GM21447 (cell line): ENCODE measurements at regions not wholly inside any gene's neighbourhood (a gene's known extent, or its start where the extent isn't known, plus 50 kb on each side); places are given as distances from the start of the nearest gene placed in this dataset.

Experiments used
- ATAC-seq: cut with Tn5 transposase; IDR thresholded peaks from one replicate; pipeline ENCODE4 v1.9.1; 2021; ENCODE audit not compliant: unreplicated experiment

- ATAC-seq: no peak
Measured at GRCh38 chr14:29030970-29031369, 264.4 kb downstream of the FOXG1 start.

GRCh38 chr14:29035134-29035533 is 268.5 kb downstream of the FOXG1 start:
- no peak for ATAC-seq

- no peak for ATAC-seq
Measured at GRCh38 chr14:29037411-29037810, 270.8 kb downstream of the FOXG1 start.

GRCh38 chr14:29039171-29039570 is 272.6 kb downstream of the FOXG1 start:
- no peak for ATAC-seq

DNA sequence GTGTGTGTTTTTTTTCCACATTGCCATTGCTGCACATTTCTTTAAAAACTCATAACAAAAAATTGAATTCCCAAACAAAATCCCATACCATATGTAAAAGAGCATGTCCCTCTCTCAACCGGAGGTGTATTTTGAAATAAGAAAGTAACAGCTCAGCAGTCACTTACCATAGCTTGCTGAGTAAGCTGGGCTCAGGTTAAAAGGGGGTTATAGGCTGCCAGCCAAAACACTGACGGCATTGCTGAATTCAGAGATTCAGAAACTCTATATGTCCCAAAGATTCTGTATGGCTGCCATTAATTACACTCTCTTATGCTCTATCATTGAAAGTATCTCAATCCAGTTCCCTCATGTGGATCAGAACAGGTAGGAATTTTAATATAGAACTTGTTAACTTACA is 276.0 kb downstream of the FOXG1 start:
- ATAC-seq: no peak

DNA sequence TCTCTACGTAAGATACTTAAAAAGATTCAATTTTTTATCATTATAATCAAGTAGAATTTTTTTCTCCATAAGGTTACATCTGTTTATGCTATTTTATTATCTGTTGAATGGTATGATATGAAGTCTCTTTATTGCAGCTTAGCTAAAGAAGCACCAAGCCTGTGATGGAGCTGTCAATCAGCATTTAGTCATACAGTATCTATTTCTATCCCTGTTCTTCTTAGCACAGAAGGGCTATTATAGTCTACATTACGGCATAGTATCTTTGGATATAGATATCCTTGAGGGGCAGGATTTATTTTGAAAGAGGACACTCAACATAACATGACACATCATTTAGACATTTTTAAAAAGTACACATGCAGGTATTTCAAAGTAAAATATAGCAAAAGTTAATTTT is 277.1 kb downstream of the FOXG1 start:
- ATAC-seq: no peak

DNA sequence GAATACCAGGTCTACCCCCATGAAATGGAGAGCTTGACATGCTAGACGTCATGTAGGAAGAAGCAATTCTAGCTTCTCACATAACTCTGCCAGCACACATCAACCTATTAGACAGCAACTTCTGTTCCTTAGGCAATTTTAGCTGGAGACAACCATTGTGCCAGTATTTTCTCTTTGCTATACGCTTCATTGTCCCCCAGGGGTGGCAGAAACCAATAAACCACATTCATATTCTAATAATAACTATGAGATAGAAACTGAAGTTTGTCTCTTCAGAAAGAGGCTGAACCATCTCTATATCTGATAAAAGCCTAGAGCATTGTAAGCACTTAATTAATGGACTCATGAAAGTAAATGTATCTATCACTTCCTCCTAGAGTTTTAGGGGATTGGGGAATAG is 278.6 kb downstream of the FOXG1 start:
- no peak for ATAC-seq

DNA sequence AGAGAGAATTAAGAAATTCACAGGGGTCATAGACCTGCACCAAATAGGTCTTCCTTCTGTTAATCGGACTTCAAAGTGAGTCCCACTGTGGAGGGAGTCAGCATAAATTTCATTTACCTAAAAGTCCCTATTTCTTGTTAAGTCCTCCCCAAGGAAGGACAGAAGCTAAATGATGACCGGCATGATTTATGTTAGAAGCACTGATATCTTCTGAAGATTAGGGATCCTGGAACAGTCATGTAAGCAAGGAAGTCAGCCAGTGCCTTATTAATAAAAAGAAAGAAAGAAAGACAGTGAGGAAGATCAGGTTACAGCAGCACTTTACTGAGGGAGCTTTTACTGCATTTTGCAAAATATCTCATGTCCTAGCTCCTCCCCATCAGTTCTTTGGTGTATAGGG is 287.5 kb downstream of the FOXG1 start:
- no peak for ATAC-seq

GRCh38 chr14:29056041-29056566 is 289.5 kb downstream of the FOXG1 start:
- no peak for ATAC-seq

DNA sequence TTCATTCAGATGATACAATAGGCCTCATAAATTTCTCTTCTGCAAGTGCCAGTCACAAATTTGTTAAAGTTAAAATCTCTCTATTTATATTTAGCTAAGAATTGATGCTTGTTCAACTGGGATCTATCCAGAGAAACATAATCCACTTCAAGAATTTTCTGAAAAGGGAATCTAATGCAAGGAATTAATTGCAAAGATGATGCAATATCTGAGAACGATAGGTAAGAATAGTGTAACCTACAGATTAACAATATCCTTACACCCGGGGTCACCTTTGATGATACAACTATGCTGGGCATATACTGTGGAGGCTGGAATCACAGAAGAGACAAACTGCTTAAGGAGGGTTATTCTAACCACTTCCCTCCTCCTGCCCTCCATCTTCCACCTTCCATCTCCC is 295.1 kb downstream of the FOXG1 start:
- ATAC-seq: no peak

GRCh38 chr14:29062466-29062865 is 295.9 kb downstream of the FOXG1 start:
- no peak for ATAC-seq

- no peak for ATAC-seq
Measured at GRCh38 chr14:29062976-29063375, 296.4 kb downstream of the FOXG1 start.

DNA sequence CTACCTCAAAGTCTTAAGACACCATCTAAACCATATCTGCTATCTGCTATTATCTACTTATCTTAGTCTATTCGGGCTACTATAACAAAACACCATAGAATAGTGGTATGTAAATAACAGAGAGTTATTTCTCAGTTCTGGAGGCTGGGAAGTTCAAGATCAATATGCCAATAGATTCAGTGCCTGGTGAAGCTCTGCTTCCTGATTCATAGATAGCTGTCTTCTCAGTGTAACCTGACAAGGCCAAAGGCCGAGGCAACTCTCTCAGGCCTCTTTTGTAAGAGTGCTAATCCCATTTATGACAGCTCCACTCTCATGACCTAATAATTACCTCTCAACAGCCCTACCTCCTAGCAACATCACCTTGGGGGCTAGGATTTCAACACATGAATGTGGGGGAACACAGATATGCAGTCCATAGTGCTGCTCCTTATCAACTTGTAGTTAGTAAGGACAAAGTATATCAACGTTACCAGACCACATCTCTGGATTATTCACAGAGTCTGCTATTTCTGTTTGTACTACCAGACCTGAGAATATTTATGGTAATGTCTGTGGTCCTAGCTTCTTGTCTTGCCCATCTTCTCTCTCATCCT is 297.8 kb downstream of the FOXG1 start:
- no peak for ATAC-seq

GRCh38 chr14:29069228-29069627 is 302.6 kb downstream of the FOXG1 start:
- ATAC-seq: no peak

DNA sequence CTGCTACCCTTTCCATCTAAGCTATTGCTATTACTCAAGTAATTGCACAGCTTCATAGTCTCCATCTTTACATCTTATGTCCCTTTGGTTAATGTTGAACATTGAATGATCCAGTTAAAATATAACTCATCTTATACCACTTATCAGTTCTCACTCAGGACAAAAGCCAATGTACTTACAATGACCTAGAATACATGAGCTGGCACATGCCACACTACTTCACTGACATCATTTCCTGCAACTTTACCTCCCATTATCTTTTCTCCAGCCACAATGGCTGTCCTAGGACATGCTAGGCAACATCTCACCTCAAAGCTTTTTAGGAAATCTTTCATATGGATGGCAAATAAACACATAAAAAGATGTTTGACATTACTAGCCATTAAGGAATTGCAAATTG is 309.2 kb downstream of the FOXG1 start:
- no peak for ATAC-seq

DNA sequence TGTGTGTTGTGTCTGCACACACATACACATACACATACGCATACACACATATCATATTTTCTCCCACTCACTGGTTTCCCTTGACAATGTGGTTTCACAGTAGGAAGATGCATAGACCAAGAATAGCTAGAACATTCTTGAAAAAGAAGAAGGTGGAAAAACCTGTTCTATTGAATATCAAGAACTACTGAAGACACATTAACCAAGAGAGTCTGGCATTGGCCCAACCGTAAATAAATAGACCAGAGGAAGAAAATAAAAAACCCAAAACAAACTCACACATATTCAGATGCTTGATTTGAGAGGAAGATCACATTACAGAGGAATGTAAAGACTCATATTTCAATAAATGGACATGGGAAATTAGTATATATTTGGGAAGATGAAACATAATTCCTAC is 311.3 kb downstream of the FOXG1 start:
- no peak for ATAC-seq

DNA sequence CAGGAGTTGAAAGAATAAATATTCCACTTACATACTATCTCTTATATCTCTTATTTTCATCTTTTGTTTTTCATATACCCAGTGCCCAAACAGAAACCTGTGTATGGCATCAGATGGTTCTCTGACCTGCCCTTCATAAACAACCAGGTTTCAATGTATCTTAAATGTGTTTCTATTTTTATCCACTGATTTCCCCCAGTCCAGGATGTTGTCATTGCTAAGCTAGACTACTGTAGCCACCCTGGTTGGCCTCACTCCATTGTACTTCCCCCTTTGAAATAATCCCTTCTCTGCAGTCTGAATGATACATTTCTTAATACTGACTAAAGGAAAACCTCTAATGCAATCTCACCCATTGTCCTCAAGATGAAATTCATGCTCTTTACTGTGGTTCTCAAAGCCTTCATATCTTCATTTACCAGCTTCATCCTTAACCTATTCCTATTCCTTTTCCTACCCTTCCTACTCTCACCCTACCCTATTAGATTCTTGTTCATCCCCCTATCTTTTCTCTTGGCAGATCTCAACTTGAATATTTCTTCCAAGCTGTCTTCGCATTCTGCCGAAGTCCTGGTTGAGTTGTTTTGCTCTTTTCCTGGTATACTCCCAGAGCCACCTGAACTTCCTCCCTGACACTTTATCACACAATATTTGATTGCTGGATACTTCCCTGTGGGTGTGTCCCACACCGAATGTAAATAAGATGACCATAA is 312.4 kb downstream of the FOXG1 start:
- ATAC-seq: no peak

- no peak for ATAC-seq
Measured at GRCh38 chr14:29085546-29085945, 319.0 kb downstream of the FOXG1 start.

DNA sequence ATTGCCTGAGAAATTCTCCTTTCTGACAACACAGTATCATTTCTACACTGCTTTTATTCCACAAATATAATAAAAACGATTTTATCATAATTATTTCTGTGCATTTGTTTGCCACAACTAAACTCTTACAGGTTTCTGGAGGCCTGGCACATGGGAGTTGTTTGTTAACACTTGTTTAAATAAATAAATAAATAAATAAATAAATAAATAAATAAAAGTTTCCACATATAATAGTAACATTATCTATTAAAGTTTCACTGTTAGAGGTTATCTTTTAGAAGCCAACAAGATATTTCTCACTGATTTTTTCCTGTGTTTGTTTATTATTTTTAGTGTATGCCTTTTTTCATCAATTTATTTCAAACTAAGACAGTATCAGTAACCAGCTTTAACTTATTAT is 323.3 kb downstream of the FOXG1 start:
- ATAC-seq: no peak

- ATAC-seq: no peak
Measured at GRCh38 chr14:29092121-29092520, 325.5 kb downstream of the FOXG1 start.

- no peak for ATAC-seq
Measured at GRCh38 chr14:29097476-29097875, 330.9 kb downstream of the FOXG1 start.

DNA sequence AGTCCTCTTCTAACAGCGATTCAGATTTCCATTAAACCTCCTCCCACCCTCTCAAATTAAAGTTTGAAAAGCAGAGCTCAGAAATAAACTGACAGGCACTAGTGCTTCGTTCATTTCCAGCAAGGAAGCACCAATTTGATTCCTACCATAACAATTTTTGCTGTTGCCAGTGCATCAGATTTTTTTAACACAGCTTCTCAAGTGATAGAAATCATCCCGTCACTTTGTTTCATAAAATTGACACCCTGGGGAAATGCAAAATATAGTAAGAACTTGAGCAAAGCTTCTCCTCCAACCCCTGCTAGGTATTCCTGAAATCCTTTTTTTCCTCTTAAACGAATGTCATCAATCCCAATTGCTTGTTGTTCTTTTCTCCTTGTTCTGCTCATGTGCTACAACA is 332.1 kb downstream of the FOXG1 start:
- ATAC-seq: no peak

DNA sequence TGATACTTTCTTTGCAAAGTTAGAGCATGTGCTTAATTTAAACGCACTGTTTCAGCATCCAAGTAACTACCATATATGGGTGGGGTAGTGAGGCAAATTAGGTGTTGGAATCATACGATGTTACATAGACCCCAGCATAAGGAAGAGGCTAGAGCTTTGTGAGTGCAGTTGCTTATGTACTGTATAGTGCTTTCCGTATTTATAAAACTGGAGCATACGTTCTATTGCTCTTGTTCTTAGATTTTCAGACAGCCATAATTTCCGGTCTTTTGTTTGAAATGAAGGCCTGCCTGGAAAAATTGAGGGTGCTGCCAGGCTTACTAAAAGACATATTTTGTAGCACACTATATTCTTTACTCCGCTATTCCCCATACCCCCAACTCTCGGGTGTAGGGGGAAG is 335.7 kb downstream of the FOXG1 start:
- no peak for ATAC-seq
